Effector CD8-positive, alpha-beta T cell (primary cell): ENCODE measurements at regions not wholly inside any gene's neighbourhood (a gene's known extent, or its start where the extent isn't known, plus 50 kb on each side); places are given as distances from the start of the nearest gene placed in this dataset.

ENCODE experiments used
- DNase-seq: peaks from one replicate; lab custom pipeline; 2025; lab: John Stamatoyannopoulos, UW

GRCh38 chr2:234677758-234678538, 181.1 kb upstream of the ARL4C start:
- DNase-seq, result no peak

GRCh38 chr2:234676783-234677450, 180.0 kb upstream of the ARL4C start:
- no peak for DNase-seq

DNA sequence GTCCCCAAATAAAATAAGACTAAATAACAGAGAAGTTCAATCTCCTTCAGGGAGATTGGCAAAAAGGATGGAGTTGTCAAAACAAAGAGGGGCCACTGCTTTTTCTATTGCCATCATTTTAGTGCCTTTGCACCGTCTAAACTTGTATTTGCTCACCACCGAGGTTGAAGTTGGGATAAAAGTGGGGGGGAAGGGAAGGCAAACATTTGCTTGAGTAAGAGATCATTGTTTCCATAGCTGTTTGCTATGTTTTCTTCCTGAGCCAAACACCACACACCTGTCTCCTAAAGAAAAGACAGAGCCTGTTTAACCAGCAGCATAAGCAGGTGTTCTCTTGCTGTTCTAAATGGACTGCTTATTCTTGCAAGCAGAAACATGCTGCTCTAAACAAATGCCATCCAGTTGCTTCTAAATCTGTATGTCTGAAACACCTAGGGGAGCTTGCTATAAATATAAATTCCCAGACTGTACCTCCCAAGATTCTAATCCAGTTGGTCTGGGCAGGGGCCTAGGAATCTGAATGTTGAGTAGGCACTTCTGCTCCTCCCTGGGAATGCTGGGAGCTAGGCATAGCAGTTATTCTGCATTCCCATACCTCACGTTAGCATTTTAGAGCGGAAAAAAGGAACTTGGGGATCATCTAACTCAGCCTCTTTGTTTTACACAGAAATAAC, 179.4 kb upstream of the ARL4C start:
- no peak for DNase-seq

DNA sequence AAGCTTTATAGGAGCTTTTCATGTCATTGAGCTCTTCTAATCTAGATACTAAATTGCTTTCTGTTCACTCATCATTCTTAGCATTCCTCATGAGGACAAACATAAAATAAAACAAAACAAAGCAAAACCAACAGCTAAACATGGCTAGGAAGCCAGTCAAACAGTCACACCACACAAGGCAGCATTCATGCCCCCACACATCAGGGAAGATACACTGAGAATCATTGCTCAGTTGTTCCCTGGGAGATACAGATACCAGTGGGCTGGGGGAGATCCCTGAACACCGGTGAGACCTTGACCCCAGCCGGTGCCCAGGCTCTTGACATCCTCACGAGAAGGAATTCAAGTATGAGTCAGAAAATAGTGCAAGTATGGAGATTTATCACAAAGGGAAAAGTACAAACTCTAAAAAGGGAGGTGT, 177.9 kb upstream of the ARL4C start:
- no peak for DNase-seq

DNA sequence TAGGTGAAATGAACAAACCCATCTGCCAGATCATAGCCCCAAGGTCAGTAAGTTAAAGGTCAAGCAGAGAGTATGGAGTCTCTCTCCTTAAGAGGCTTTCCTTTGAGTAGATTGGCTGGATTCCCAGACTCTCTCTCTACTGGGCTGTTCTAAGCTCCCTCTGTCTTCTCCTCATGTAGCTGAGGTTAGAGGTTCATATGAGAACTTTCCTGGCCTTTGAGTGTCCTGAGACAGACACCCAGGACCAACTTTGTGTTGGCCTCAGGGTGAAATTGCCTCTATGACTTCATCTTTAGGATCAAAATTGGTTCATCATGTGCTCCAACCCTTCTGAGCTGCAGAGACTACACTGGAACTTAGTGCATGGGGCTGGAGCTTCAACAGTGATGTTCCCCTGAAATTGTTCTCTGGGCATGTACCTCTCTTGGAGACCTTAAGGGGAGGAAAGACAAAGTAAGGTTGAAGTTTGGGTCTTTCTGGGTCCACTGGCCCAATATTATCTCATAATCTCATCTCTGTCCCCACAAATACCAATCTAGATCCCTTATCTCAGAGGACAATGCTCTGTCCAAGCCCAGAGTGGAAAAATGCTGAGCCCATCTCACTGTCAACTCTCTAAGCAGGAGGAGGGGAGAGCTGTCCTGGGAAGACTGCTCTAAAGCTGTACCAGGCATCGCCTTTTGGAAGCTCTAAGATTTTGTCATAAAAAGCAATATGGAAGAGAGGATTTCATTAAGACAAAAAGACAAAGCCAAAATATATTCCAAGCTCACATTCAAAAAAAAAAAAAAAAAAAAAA, 177.3 kb upstream of the ARL4C start:
- no peak for DNase-seq

DNA sequence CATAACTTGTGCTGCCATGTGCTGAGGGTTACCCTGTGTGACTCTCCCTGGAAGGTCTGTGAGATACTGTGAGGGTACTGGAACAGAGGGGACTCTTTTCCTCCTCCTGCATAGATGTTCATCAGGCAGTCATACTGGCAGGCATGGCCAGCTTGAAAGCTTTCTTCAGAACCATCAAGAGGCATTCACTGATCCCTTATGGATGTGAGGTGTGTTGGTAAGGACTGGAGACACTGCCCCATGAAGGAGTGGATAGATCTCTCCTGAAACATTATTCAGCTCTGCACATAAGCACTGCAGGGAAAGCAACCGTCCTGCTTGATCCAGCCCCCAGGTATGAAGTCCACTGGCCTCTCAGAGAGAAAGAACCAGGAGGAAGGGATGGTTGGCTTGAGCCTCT, 176.6 kb upstream of the ARL4C start:
- DNase-seq, result no peak

DNA sequence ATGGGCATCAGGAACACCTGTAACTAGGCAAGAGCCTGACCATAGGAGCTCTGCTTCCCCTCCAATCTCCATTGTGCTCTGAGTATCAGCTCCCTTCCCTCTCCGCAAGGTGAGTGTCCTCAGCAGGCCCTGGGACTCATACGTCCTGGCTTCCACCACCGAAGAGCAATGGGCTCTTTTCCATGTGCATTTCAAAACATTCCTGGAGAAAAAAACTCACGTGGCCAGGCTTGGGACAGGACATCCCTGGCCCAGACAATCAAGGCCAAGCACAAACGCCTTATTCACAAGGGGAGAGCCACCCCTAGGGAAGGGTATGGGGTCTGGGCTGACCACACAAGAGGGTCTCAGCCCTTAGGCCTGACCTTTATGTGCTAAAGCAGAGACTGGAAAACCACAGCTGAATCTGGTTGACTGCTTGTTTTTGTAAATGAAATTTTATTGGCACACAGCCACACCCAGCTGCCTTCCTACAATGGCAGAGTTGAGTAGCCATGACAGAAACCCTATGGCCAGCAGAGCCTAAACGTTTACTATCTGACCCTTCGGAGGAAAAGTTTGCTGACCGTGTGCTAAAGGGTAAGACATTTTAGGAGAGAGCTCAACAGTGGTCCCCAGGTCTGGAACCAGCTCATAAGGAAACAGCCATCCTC, 175.7 kb upstream of the ARL4C start:
- no peak for DNase-seq

- no peak for DNase-seq
Observed at GRCh38 chr2:234671716-234672115, 174.8 kb upstream of the ARL4C start.

- no peak for DNase-seq
Observed at GRCh38 chr2:234671231-234671630, 174.3 kb upstream of the ARL4C start.

DNA sequence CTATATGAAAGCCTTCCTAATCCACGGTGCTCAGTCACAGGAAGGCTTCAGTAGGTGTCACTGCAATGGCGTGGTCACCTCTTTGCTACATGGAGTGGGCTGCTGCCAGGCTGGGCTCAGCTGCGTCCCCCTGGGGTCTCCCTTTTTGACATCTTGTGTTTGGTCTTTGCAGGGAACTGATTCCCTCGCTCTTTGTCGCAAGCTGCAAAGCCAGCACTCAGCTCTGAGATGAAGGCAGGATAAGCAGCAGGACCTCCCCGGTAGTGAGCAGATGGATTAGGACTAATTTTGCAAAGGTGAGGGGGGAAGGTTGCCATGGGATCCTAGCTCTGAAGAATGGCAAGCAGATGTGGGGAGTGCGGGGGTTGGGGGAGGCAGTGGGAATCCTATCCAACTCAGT, 173.9 kb upstream of the ARL4C start:
- no peak for DNase-seq

DNA sequence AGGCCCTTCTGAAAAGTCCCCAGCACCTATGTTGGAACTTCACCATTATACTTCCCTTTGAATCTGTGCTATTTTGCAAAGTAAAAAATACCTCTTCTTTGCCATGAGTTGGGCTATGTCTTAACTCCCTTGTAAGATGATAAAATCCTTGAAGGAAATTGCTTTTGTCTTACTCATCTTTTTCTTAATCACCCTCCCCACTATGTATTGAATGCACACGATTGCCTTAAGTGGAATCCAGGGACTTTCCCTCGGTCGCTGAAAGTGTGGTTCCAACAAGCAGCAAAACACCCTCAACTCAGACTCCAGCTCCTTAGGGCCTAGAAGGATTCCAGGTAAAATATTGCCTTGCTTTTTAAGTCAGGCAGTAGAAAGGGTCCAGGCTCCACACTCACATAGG, 173.2 kb upstream of the ARL4C start:
- DNase-seq, result no peak

DNA sequence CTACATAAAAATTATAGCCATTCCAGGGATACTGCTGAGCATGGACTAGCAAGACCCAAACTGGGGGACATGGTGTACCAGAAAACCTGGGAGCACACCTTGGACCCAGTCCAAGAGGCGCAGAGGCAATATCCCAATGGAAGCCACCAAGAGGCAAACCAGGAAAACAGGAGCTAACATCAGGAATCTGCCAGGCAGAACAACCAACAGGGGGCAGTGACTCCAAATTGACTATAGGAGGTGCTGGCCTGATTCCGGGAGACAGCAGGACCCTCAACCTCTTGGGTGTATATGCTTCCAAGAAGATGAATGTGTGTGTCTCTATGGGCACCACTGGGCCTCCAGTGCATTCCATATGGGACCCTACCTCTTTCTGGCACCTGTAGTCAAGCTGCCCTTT, 172.7 kb upstream of the ARL4C start:
- DNase-seq, result no peak

GRCh38 chr2:234669001-234669400, 172.1 kb upstream of the ARL4C start:
- no peak for DNase-seq

DNA sequence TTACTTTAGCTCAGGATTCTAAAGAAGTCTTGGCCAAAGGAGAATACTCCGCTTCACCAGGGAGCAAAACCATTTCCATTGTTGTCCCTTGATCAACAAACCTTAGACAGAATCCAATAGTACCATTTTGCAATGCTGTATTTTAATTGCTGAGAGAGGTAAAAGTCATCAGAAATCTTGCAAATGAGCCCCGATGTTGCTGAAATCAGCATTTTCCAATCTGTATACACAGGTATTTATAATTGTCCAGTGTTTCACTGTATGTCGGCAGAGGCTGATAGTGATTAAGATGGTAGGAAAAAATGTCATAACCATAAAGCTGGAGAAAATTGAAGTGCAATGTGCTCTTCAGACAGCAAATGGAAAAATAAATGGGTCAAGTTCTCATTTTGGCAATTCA, 170.0 kb upstream of the ARL4C start:
- no peak for DNase-seq

- DNase-seq, result no peak
Observed at GRCh38 chr2:234665304-234665703, 168.4 kb upstream of the ARL4C start.

DNA sequence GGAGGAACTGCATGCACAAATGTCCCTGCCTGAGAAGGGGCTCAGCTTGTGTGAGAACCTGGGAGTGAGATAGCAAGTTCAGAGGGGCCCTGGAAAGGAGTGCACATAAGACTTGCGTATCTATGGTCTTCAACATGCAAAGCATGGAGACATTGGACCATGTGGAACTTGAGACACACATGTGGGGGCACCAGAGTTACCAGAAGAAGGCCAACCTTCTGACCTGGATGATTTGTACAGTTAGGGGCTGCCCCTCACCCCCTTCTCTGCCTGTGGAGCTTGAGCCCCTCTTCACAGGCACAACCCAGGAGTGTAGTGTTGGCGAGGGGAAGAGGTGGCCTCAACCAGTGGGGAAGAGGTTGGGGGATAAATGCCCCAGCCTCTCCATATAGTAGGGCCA, 165.0 kb upstream of the ARL4C start:
- no peak for DNase-seq

DNA sequence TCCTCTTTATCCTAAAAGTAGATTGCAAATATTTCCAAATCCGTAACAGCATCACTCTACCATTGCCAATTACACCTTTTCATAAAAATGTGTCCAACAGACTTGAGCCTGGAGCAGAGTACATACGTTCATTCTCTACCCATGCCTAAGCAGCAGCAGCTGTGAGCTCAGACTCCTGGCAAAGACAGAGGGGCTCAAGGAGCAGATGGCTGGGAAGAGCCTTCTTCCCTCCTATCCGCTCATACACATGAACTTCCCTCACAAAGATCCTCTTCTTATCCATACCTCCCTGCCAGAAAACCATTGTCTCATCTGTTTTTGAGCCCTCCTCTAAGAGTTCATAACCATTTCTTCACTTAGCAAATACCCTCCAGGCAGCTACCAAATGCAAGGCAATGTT, 164.3 kb upstream of the ARL4C start:
- no peak for DNase-seq

DNA sequence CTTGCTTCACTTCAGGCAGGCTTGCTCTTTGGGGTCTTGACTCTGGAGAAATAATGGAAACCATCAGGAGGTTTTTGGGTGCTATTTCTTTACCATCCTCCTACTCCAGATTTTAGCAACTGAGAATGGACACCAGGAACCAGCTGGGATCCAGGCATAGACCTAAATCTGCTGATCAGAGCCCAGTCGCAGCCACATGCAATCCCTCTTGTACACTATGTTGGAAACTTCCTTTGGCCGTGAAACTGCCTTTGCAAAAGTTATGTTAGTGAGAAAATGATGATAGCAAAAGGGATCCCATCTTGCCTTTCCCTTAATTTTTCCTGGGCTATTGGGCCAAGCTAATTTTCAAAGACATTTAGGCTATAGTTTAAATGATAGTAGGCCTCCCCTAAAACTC, 158.8 kb upstream of the ARL4C start:
- no peak for DNase-seq

DNA sequence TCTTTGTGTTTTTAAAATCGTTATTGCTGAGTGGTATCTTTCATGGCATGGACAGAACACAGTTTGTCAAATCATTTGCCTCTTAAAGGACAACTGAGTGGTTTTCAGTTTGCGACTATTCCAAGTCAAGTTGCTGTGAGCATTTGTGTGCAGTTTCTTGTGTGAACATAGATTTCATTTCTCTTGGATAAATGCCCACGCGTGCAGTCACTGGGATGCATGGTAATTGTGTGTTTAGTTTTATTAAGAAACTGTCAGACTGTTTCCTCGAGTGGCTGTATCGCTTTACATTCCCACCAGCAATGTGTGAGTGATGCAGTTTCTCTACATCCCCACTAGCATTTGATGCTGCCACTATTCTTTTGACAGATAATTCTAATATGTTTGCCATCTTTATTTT, 154.0 kb upstream of the ARL4C start:
- DNase-seq, result no peak

DNA sequence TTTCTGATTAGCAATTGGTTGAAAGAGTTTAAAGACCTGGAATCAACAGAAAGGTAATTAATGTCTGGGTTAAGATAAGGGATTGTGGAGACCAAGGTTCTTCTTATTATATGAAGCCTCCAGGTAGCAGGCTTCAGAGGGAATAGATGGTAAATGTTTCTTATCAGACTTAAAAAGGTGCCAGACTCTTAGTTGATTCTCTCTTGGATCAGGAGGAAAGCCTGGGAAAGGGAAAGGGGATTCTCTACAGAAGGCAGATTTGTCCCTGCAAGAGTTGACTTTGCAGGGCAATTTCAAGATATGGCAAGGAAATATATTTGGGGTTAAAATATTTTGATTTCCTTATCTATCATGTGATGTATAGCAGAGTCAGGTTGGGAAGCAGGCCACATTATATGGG, 153.1 kb upstream of the ARL4C start:
- DNase-seq, result no peak

- DNase-seq, result no peak
Observed at GRCh38 chr2:234643407-234643806, 146.5 kb upstream of the ARL4C start.

DNA sequence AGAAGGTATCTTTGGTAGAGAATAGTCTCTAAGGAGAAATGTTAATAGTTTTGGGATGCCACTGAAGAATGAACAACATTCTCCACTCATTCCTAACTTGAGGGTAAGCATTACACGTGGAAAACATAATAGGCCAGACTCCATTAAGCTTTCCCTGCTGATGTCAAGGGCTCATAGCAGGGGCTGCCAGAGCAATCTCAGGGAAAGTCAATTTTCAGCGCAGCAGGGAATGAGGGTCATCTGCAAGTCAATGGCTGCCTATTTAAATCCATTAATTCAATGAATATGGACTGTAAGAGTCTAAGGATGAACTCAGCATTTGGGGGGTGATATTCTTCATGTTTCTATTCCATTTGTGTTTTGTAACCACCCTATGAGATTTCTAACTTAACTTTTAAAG, 144.2 kb upstream of the ARL4C start:
- DNase-seq, result no peak
